ENCODE measurements at regions not wholly inside any gene's neighbourhood (a gene's known extent, or its start where the extent isn't known, plus 50 kb on each side); places are given as distances from the start of the nearest gene placed in this dataset.

GRCh38 chrX:98398542-98398941 lies 1514.8 kb downstream of the RPA4 start:
- dilution Hi-C loops (cut with MboI; ENCODE audit: extremely low pct_ligation_motif_present, low sequenced_read_pairs), result no loop called here
- Histone ChIP-seq H3K9ac (ENCODE audit: control insufficient read depth, extremely low read depth, insufficient read depth, low read length) (no peak overlapping the region), H4K20me1 (ENCODE audit: control insufficient read depth, extremely low read depth, insufficient read depth, low read length) (no peaks in the 10 kb centered on the region), H3K4me1 (ENCODE audit: control insufficient read depth, extremely low read depth, insufficient read depth, low read length) (no peaks in the 10 kb centered on the region), H3K27ac (ENCODE audit: control insufficient read depth, insufficient read depth, low read length) (no peak overlapping the region), H3K36me3 (ENCODE audit: control insufficient read depth in 2 of 2, extremely low read depth in 1 of 2, insufficient read depth in 2 of 2, low read length in 2 of 2) (no peaks in the 10 kb centered on the region), H2AFZ (ENCODE audit: control insufficient read depth, low read length) (no peak overlapping the region), H3K9me1 (ENCODE audit: control insufficient read depth, extremely low read depth, insufficient read depth, low read length) (no peaks in the 10 kb centered on the region), H3K4me3 (ENCODE audit: control insufficient read depth in 2 of 3, extremely low read depth in 1 of 3, insufficient read depth in 2 of 3, low read depth in 1 of 3, low read length in 3 of 3) (no peak overlapping the region), H3K27me3 (ENCODE audit: control insufficient read depth, extremely low read depth, insufficient read depth, low read length) (no peaks in the 10 kb centered on the region), H3K4me2 (ENCODE audit: control insufficient read depth, extremely low read depth, insufficient read depth, low read depth, low read length) (no peak overlapping the region), H3K79me2 (ENCODE audit: control insufficient read depth, insufficient read depth, low read length) (no peaks in the 10 kb centered on the region), H3K9me3 (ENCODE audit: control insufficient read depth, low read depth, low read length) (no peaks in the 10 kb centered on the region)
- FAIRE-seq, result no peak
- TF ChIP-seq EZH2 (IDR thresholded peaks at IDR 0.05; ENCODE audit: low read length) (no peak), CTCF (optimal IDR thresholded peaks at IDR 0.05 in 1 of 3, IDR thresholded peaks at IDR 0.05 in 1 of 3, conservative IDR thresholded peaks at IDR 0.05 in 1 of 3; ENCODE audit: extremely low read depth in 1 of 3, insufficient read depth in 2 of 3, low read length in 3 of 3) (no peak)
- no peak for DNase-seq (ENCODE audit: low read depth, low spot score)

GRCh38 chrX:98405376-98405775 lies 1521.7 kb downstream of the RPA4 start:
- Histone ChIP-seq H3K4me3 (ENCODE audit: control insufficient read depth in 2 of 3, extremely low read depth in 1 of 3, insufficient read depth in 2 of 3, low read depth in 1 of 3, low read length in 3 of 3) (no peak overlapping the region), H3K9ac (ENCODE audit: control insufficient read depth, extremely low read depth, insufficient read depth, low read length) (no peak overlapping the region), H3K9me3 (ENCODE audit: control insufficient read depth, low read depth, low read length) (no peaks in the 10 kb centered on the region), H3K4me2 (ENCODE audit: control insufficient read depth, extremely low read depth, insufficient read depth, low read depth, low read length) (no peak overlapping the region), H2AFZ (ENCODE audit: control insufficient read depth, low read length) (no peak overlapping the region), H3K27ac (ENCODE audit: control insufficient read depth, insufficient read depth, low read length) (no peak overlapping the region), H3K36me3 (ENCODE audit: control insufficient read depth in 2 of 2, extremely low read depth in 1 of 2, insufficient read depth in 2 of 2, low read length in 2 of 2) (no peaks in the 10 kb centered on the region), H3K4me1 (ENCODE audit: control insufficient read depth, extremely low read depth, insufficient read depth, low read length) (no peaks in the 10 kb centered on the region), H4K20me1 (ENCODE audit: control insufficient read depth, extremely low read depth, insufficient read depth, low read length) (no peaks in the 10 kb centered on the region), H3K9me1 (ENCODE audit: control insufficient read depth, extremely low read depth, insufficient read depth, low read length) (no peaks in the 10 kb centered on the region), H3K79me2 (ENCODE audit: control insufficient read depth, insufficient read depth, low read length) (no peaks in the 10 kb centered on the region), H3K27me3 (ENCODE audit: control insufficient read depth, extremely low read depth, insufficient read depth, low read length) (no peaks in the 10 kb centered on the region)
- FAIRE-seq, result no peak
- DNase-seq (ENCODE audit: low read depth, low spot score), result no peak
- TF ChIP-seq CTCF (optimal IDR thresholded peaks at IDR 0.05 in 1 of 3, IDR thresholded peaks at IDR 0.05 in 1 of 3, conservative IDR thresholded peaks at IDR 0.05 in 1 of 3; ENCODE audit: extremely low read depth in 1 of 3, insufficient read depth in 2 of 3, low read length in 3 of 3), result no peak
- no peak for TF ChIP-seq EZH2 (IDR thresholded peaks at IDR 0.05; ENCODE audit: low read length)
- dilution Hi-C loops (cut with MboI; ENCODE audit: extremely low pct_ligation_motif_present, low sequenced_read_pairs), result no loop called here

Measured in keratinocyte (primary cell).